ENCODE measurements at regions not wholly inside any gene's neighbourhood (a gene's known extent, or its start where the extent isn't known, plus 50 kb on each side); places are given as distances from the start of the nearest gene placed in this dataset.
"Not testable (repeated sequence)": the region's sequence is repeated elsewhere in the genome, so short reads cannot be mapped to it uniquely, and the experiment has no call there.

- no peak for DNase-seq
These were observed 121.2 kb upstream of the IRX2 start for GRCh38 chr5:2872676-2873075.

GRCh38 chr5:2871282-2871681 lies 119.8 kb upstream of the IRX2 start:
- no peak for DNase-seq

GRCh38 chr5:2869471-2869870 lies 118.0 kb upstream of the IRX2 start:
- no peak for DNase-seq

- DNase-seq, result no peak
These were observed 116.0 kb upstream of the IRX2 start for GRCh38 chr5:2867373-2867933.

GRCh38 chr5:2866662-2867372 lies 115.3 kb upstream of the IRX2 start:
- DNase-seq, result no peak

GRCh38 chr5:2865856-2866255 lies 114.4 kb upstream of the IRX2 start:
- no peak for DNase-seq

GRCh38 chr5:2864515-2865105 lies 113.1 kb upstream of the IRX2 start:
- no peak for DNase-seq

- DNase-seq, result no peak
These were observed 112.4 kb upstream of the IRX2 start for GRCh38 chr5:2863675-2864433.

GRCh38 chr5:2863133-2863532 lies 111.7 kb upstream of the IRX2 start:
- no peak for DNase-seq

- not testable (repeated sequence) for DNase-seq
These were observed 110.7 kb upstream of the IRX2 start for GRCh38 chr5:2862176-2862575.

- no peak for DNase-seq
These were observed 110.1 kb upstream of the IRX2 start for GRCh38 chr5:2861605-2862004.

GRCh38 chr5:2860101-2860500 lies 108.6 kb upstream of the IRX2 start:
- no peak for DNase-seq

GRCh38 chr5:2857837-2858236 lies 106.4 kb upstream of the IRX2 start:
- no peak for DNase-seq

GRCh38 chr5:2856206-2856605 lies 104.7 kb upstream of the IRX2 start:
- no peak for DNase-seq

- no peak for DNase-seq
These were observed 101.0 kb upstream of the IRX2 start for GRCh38 chr5:2852446-2852845.

- DNase-seq, result no peak
These were observed 100.4 kb upstream of the IRX2 start for GRCh38 chr5:2851895-2852294.

- no peak for DNase-seq
These were observed 98.0 kb upstream of the IRX2 start for GRCh38 chr5:2849429-2849828.

GRCh38 chr5:2848619-2849018 lies 97.1 kb upstream of the IRX2 start:
- DNase-seq, result no peak

- DNase-seq, result no peak
These were observed 96.1 kb upstream of the IRX2 start for GRCh38 chr5:2847608-2848007.

- no peak for DNase-seq
These were observed 89.7 kb upstream of the IRX2 start for GRCh38 chr5:2841208-2841607.

- no peak for DNase-seq
These were observed 89.0 kb upstream of the IRX2 start for GRCh38 chr5:2840372-2840915.

GRCh38 chr5:2836133-2836532 lies 84.7 kb upstream of the IRX2 start:
- no peak for DNase-seq

GRCh38 chr5:2833556-2833955 lies 82.1 kb upstream of the IRX2 start:
- no peak for DNase-seq

- no peak for DNase-seq
These were observed 80.9 kb upstream of the IRX2 start for GRCh38 chr5:2832394-2832793.
